ENCODE measurements at regions not wholly inside any gene's neighbourhood (a gene's known extent, or its start where the extent isn't known, plus 50 kb on each side); places are given as distances from the start of the nearest gene placed in this dataset.

GRCh38 chr15:95930659-95931375 lies 399.7 kb upstream of the NR2F2 start:
- no peak for TF ChIP-seq ARNTL (CRISPR knock-in tag; IDR thresholded peaks at IDR 0.05; ENCODE audit: borderline replicate concordance, low read depth)
- no peak for TF ChIP-seq ESRRG (CRISPR knock-in tag; IDR thresholded peaks at IDR 0.05)
- TF ChIP-seq ZNF565 (CRISPR knock-in tag; conservative IDR thresholded peaks at IDR 0.05; ENCODE audit: low read depth): no peak
- TF ChIP-seq, protein P1, sequence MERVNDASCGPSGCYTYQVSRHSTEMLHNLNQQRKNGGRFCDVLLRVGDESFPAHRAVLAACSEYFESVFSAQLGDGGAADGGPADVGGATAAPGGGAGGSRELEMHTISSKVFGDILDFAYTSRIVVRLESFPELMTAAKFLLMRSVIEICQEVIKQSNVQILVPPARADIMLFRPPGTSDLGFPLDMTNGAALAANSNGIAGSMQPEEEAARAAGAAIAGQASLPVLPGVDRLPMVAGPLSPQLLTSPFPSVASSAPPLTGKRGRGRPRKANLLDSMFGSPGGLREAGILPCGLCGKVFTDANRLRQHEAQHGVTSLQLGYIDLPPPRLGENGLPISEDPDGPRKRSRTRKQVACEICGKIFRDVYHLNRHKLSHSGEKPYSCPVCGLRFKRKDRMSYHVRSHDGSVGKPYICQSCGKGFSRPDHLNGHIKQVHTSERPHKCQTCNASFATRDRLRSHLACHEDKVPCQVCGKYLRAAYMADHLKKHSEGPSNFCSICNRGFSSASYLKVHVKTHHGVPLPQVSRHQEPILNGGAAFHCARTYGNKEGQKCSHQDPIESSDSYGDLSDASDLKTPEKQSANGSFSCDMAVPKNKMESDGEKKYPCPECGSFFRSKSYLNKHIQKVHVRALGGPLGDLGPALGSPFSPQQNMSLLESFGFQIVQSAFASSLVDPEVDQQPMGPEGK (CRISPR knock-in tag; IDR thresholded peaks at IDR 0.05; ENCODE audit: borderline replicate concordance): no peak

Measured in SK-N-SH treated with all-trans-retinoic acid at 6 μM for 48 hours (cell line).